ENCODE measurements at regions not wholly inside any gene's neighbourhood (a gene's known extent, or its start where the extent isn't known, plus 50 kb on each side); places are given as distances from the start of the nearest gene placed in this dataset.

GRCh38 chr7:115618676-115619075 lies 411.9 kb downstream of the TFEC start:
- no peak for TF ChIP-seq CTCF (IDR thresholded peaks at IDR 0.05)
- no peak for TF ChIP-seq POLR2A (IDR thresholded peaks at IDR 0.05)
- no peak for TF ChIP-seq EP300 (IDR thresholded peaks at IDR 0.05)

All from ovary (tissue), 3 donors.